Activated CD4-positive, alpha-beta T cell treated with anti-CD3 and anti-CD28 coated beads for 36 hours (primary cell): ENCODE measurements at regions not wholly inside any gene's neighbourhood (a gene's known extent, or its start where the extent isn't known, plus 50 kb on each side); places are given as distances from the start of the nearest gene placed in this dataset.

ENCODE experiments used
- ATAC-seq: fragments of 200-7000 bp; cut with Tn5 transposase; one replicate; pipeline ENCODE4 v1.10.0; 2021; ENCODE audit warnings: mild to moderate bottlenecking, moderate library complexity
- CTCF ChIA-PET: fragments of 350-600 bp; sonication (Branson Sonifier 250); formaldehyde crosslinking; loops from one replicate; lab custom pipeline; 2021; ENCODE audit warnings: antibody characterized with exemption; lab: Charles Lee
- POLR2A ChIA-PET: fragments of 350-600 bp; sonication (Branson Sonifier 250); formaldehyde crosslinking; loops from one replicate; lab custom pipeline; 2021; ENCODE audit warnings: antibody characterized with exemption, inconsistent platforms; lab: Charles Lee
- DNase-seq: peaks from one replicate; pipeline ENCODE4 v3.0.0-alpha.2; 2020
- H3K27ac Mint-ChIP-seq: one replicate; pipeline ENCODE4 v1.8.0; 2021; ENCODE audit warnings: mixed read lengths
- H3K27me3 Mint-ChIP-seq: one replicate; pipeline ENCODE4 v1.8.0; 2021; ENCODE audit warnings: mixed read lengths
- H3K36me3 Mint-ChIP-seq: one replicate; pipeline ENCODE4 v1.8.0; 2021; ENCODE audit warnings: low read depth, mixed read lengths
- H3K4me1 Mint-ChIP-seq: one replicate; pipeline ENCODE4 v1.8.0; 2021; ENCODE audit warnings: mixed read lengths
- H3K4me3 Mint-ChIP-seq: one replicate; pipeline ENCODE4 v1.8.0; 2021; ENCODE audit warnings: mild to moderate bottlenecking, moderate library complexity, mixed read lengths
- H3K9me3 Mint-ChIP-seq: one replicate; pipeline ENCODE4 v1.8.0; 2021; ENCODE audit warnings: low read depth, mixed read lengths
- intact Hi-C, 2 experiments: fragments of 100-400 bp; cut with DNase I in 1 of 2; cut with micrococcal nuclease in 1 of 2; formaldehyde crosslinking; loops; one replicate each; pipeline versions ENCODE4 v1.14.2 to v1.15.1; 2022 to 2024; cut with DNase I, micrococcal nuclease

DNA sequence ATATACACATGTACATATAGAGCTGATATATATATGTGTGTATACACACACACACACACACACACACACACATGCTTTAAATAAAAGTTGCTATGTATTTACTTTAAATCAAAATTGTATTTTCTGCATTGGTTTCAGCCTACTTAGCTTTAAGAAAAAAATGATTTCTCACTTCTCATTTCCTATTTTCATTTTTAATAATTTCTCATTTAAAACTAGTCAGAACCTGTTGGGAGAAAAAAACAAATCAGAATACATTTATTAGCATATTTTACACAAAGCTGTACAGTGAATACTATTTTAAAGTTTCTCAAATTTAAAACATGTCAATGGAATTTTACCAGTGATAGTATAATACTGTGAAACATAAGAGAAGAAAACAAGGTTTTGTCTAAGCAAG is 681.8 kb downstream of the CENPC start:
- H3K27me3 Mint-ChIP-seq: no peaks in the 10 kb centered on the region
- ATAC-seq (no peak), DNase-seq (no peak)
- intact Hi-C loops: no loop called here
- no peaks in the 10 kb centered on the region for H3K4me1 Mint-ChIP-seq
- H3K27ac Mint-ChIP-seq: no peak overlapping the region
- no peaks in the 10 kb centered on the region for H3K36me3 Mint-ChIP-seq
- peaks cover 2% of the 10 kb centered on the region for H3K9me3 Mint-ChIP-seq
- no peak overlapping the region for H3K4me3 Mint-ChIP-seq
- CTCF ChIA-PET: no interaction called here
- POLR2A ChIA-PET: no interaction called here

DNA sequence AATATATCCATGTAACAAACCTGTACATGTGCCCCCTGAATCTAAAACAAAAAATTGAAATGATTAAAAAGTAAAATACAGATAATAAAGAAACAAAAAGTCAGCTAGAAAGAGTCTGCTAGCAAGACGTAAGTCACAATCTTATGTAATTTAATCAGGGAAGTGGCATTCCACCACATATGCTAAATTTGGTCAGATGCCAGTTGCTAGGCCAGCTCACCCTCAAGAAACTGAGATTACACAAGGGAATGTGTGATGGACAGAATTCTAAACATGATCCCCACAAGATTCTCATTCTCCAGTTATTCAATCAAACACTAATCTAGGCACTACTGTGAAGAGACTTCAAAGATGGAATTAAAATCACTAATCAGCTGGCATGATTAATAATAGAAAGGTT is 689.3 kb downstream of the CENPC start:
- H3K9me3 Mint-ChIP-seq: peaks cover 6% of the 10 kb centered on the region
- no peaks in the 10 kb centered on the region for H3K4me1 Mint-ChIP-seq
- no peak overlapping the region for H3K4me3 Mint-ChIP-seq
- H3K27ac Mint-ChIP-seq: no peak overlapping the region
- POLR2A ChIA-PET: no interaction called here
- CTCF ChIA-PET: no interaction called here
- DNase-seq: no peak
- ATAC-seq: no peak
- H3K27me3 Mint-ChIP-seq: no peaks in the 10 kb centered on the region
- intact Hi-C loops: no loop called here
- no peaks in the 10 kb centered on the region for H3K36me3 Mint-ChIP-seq

DNA sequence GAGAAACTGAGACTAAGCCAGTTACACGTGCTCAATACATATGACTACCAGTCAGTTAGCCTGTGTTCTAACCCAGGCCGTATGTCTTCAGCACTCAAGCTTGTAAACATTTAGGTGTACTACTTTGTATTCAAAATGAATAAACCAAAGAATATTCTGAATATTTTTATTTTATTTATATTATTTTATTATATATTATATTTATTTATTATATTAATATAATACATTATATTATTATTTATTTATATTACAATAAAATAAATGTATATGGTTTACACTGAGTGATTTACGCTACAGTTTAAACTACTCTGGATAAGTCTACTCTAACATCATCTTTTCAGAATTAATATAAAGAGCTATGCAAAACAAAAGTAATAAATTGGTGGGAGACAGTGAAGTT is 691.5 kb downstream of the CENPC start:
- Mint-ChIP-seq H3K27ac (no peak overlapping the region), H3K4me3 (no peak overlapping the region), H3K4me1 (no peaks in the 10 kb centered on the region), H3K27me3 (no peaks in the 10 kb centered on the region), H3K9me3 (peaks cover 6% of the 10 kb centered on the region), H3K36me3 (no peaks in the 10 kb centered on the region)
- intact Hi-C loops: no loop called here
- ATAC-seq (no peak), DNase-seq (no peak)
- POLR2A ChIA-PET: no interaction called here
- CTCF ChIA-PET: no interaction called here

DNA sequence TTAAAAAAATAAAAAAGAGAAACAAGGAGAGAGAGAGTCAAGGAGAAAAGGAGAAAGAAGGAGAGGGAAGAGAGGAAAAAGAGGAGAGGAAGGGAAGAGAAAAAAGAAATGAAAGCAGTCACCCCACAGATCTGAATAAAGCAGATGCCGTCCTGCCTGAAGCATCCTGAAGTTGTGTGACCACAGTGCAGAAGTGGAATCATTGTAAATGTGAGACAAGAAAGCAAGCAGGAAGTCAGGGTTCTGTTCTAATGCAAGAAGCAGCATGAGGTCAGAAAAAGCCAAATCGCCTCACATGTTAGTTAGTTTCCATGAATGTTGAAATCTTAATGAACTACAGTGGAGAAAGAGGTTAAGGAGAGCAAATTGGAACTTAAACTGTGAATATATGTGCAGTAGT is 692.5 kb downstream of the CENPC start:
- H3K27me3 Mint-ChIP-seq: no peaks in the 10 kb centered on the region
- no peaks in the 10 kb centered on the region for H3K4me1 Mint-ChIP-seq
- H3K9me3 Mint-ChIP-seq: peaks cover 6% of the 10 kb centered on the region
- ChIA-PET POLR2A (no interaction called here), CTCF (no interaction called here)
- H3K36me3 Mint-ChIP-seq: no peaks in the 10 kb centered on the region
- DNase-seq: no peak
- intact Hi-C loops: no loop called here
- H3K27ac Mint-ChIP-seq: no peak overlapping the region
- no peak overlapping the region for H3K4me3 Mint-ChIP-seq
- ATAC-seq: no peak

DNA sequence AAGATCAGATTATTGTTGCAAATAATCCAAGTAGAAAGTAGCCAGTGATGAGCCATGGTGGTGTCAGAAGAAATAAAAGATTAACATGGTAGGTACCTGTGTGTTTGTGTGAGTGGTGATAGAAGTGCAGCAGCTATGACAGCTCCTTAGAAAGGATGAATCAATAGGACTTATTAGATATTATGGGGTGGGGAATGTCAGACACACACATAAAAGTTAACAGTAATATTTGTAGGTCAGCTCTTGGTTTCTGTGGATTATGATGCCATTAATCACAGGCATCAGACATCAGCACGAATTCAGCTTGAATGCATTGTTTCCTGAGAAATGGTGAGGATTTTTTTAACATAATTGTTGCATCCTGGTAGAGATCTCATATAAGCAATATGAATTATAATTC is 695.7 kb downstream of the CENPC start:
- DNase-seq: no peak
- Mint-ChIP-seq H3K4me1 (no peaks in the 10 kb centered on the region), H3K9me3 (no peaks in the 10 kb centered on the region), H3K4me3 (no peak overlapping the region), H3K36me3 (no peaks in the 10 kb centered on the region), H3K27me3 (no peaks in the 10 kb centered on the region), H3K27ac (no peak overlapping the region)
- ATAC-seq: no peak
- intact Hi-C loops: no loop called here
- CTCF ChIA-PET: no interaction called here
- POLR2A ChIA-PET: no interaction called here

DNA sequence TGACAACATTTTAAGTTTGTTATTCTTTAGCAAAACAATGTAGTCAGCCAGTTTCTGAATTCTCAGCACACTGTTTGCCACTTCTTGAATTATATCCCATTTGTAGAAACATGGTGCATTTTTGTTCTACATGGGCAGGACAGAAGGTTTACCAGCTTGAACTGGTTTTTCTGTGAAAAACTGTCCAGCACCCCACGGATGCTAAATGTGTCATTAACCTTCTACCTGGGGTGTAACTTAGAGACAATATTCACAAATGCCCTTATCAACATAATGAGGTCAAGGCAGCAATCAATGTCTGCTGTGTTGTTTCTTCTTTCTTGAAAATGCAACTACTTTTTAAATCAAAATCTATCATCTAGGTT is 702.6 kb downstream of the CENPC start:
- ChIA-PET CTCF (no interaction called here), POLR2A (no interaction called here)
- H3K27ac Mint-ChIP-seq: no peak overlapping the region
- no peak for DNase-seq
- H3K27me3 Mint-ChIP-seq: no peaks in the 10 kb centered on the region
- H3K9me3 Mint-ChIP-seq: peaks cover 3% of the 10 kb centered on the region
- no peak for ATAC-seq
- no peaks in the 10 kb centered on the region for H3K4me1 Mint-ChIP-seq
- H3K4me3 Mint-ChIP-seq: no peak overlapping the region
- intact Hi-C loops: no loop called here
- H3K36me3 Mint-ChIP-seq: no peaks in the 10 kb centered on the region

DNA sequence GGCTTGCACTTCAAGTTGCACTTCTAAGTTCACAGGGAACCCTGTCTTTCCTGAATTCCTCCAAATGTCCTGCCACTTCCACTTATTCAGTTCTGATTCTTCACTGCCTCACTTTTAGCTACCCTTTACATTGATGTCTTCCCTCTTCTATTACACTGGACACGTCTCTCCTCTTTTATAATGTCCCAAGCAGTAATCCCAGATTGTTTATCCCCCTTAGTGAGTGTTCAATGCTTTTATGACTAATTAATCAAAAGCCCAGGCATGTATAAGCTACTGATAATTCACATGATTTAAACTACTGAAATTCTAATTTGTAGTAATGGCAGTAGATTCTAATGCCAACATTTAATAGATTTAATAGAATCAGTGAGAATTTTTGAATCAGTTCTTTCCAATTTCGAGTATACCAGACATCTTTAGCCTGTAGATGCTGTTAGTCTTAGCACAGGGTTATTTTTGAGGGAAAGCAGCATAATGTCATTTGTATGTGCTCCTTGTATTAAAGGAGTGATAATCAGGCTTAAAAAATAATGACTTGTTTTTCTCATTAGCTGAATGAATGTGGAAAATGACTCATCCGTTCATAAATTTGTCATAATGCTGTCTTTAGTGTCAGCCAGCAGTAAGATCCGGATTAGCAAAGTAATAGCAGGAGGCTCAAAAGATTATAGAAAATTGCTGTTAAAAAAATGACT is 703.1 kb downstream of the CENPC start:
- Mint-ChIP-seq H3K4me1 (no peaks in the 10 kb centered on the region), H3K27me3 (no peaks in the 10 kb centered on the region), H3K9me3 (peaks cover 3% of the 10 kb centered on the region), H3K4me3 (no peak overlapping the region), H3K27ac (no peak overlapping the region), H3K36me3 (no peaks in the 10 kb centered on the region)
- ChIA-PET CTCF (no interaction called here), POLR2A (no interaction called here)
- intact Hi-C loops: no loop called here
- DNase-seq (no peak), ATAC-seq (no peak)

DNA sequence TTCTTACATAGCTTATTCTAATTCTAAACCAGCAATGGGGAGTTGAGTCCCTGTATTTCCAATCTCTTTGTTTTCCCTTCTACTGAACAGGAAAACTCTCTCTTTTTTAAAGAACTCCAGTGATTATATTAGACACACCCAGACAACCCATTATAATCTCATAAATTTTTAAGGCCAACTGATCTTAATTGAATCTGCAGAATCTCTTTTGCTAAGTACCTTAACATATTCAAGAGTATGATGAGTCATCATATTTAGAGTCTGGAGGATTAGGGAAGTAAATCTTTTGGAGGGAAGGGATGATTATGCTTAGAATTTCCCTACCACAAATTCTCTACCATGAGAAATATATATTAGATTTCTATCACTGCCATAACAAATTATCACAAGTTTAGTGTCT is 705.1 kb downstream of the CENPC start:
- intact Hi-C loops: no loop called here
- Mint-ChIP-seq H3K9me3 (peaks cover 3% of the 10 kb centered on the region), H3K4me3 (no peak overlapping the region), H3K27me3 (no peaks in the 10 kb centered on the region), H3K27ac (no peak overlapping the region), H3K36me3 (no peaks in the 10 kb centered on the region), H3K4me1 (no peaks in the 10 kb centered on the region)
- POLR2A ChIA-PET: no interaction called here
- ATAC-seq (no peak), DNase-seq (no peak)
- CTCF ChIA-PET: no interaction called here

DNA sequence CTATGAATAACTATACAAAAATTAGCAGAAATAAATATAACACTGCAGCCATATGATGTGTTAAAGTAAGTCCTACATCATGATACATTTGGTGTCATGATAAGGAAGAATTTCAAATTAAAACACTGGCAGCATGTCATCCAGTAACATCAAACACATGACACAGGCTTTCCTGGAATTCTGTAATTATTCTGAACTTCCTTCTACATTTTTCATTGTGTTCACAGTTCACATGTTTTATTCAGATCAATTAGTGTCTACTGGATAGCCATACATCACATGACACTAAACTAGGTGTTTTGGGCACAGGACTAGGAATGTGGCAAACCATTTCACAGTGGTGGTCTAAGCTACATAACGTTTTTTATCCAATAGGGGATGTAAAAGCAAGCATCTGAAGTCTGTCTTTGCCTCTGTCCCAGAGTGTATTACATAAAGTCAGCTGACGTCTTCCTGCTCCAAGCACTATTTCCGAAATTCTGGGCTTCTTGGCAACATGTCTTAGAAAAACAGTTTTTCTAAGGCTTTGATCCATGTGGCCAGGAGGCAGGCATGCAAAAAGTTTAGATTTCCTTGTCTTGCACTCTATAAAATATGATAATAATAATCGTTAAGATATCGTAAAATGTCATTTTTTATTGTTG is 707.9 kb downstream of the CENPC start:
- DNase-seq: no peak
- no peaks in the 10 kb centered on the region for H3K36me3 Mint-ChIP-seq
- ChIA-PET POLR2A (no interaction called here), CTCF (no interaction called here)
- no peaks in the 10 kb centered on the region for H3K4me1 Mint-ChIP-seq
- H3K4me3 Mint-ChIP-seq: no peak overlapping the region
- no peak overlapping the region for H3K27ac Mint-ChIP-seq
- intact Hi-C loops: no loop called here
- peaks cover 3% of the 10 kb centered on the region for H3K9me3 Mint-ChIP-seq
- ATAC-seq: no peak
- no peaks in the 10 kb centered on the region for H3K27me3 Mint-ChIP-seq

DNA sequence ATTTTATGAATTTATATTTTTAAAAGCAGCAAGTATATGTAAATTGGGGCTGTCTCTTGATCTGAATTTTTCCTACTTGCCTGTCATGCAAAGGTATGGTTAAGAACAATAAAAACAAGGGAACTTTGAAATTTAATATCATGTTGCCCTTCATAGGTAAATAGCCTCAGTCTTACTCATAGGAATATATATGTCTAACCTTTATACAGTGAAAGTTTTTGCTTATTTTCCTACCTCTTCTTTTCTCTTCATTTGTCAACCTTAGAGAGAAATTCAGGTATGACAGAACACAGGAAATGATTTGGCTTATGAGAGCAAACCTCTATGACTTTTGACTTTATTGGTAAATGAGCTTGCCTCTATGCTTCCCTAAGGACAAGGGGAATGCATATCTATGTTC is 716.0 kb downstream of the CENPC start:
- intact Hi-C loops: no loop called here
- Mint-ChIP-seq H3K4me3 (no peak overlapping the region), H3K27me3 (no peaks in the 10 kb centered on the region), H3K9me3 (peaks cover 3% of the 10 kb centered on the region), H3K27ac (no peak overlapping the region), H3K4me1 (no peaks in the 10 kb centered on the region), H3K36me3 (no peaks in the 10 kb centered on the region)
- CTCF ChIA-PET: no interaction called here
- DNase-seq: no peak
- POLR2A ChIA-PET: no interaction called here
- ATAC-seq: no peak

DNA sequence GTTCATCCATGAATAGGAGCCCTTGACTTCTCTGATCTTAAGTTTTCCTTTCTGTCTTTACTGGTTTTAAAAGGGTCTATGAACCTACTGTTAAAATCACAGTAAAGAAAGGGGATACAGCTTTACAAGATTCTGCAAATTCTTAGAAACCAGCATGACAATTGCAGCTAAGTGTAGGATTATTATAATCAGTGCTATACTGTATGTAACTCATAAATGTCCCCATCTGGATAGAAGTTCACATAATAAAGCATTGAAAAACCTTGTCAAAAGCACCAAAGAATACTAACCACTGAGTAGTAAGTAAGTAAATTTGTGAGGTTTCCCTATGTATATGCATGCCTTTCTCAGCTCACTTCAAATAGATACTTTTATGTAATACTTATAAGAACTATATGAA is 724.6 kb downstream of the CENPC start:
- Mint-ChIP-seq H3K4me1 (no peaks in the 10 kb centered on the region), H3K4me3 (no peak overlapping the region), H3K9me3 (peaks cover 3% of the 10 kb centered on the region), H3K36me3 (no peaks in the 10 kb centered on the region), H3K27ac (no peak overlapping the region), H3K27me3 (no peaks in the 10 kb centered on the region)
- ChIA-PET CTCF (no interaction called here), POLR2A (no interaction called here)
- ATAC-seq (no peak), DNase-seq (no peak)
- intact Hi-C loops: no loop called here

DNA sequence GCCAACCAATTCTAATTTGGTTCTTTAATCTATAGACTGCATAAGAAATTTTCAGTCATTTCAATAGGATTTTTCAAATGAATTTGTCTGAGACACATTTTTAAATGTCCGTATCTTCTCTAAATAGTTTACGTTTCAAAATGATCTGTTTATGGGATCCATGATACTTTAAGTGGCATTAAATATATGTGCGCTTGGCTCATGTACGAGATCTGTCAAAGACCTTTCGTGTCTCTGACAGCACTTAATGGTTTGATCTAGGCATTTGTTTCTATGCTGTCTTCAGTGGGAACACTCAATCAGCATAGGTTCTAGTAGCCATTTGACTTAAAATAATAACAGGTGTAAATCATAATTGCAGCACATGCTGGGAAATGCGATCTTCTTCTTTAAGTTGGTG is 731.0 kb downstream of the CENPC start:
- H3K27ac Mint-ChIP-seq: no peak overlapping the region
- no peak for ATAC-seq
- H3K27me3 Mint-ChIP-seq: no peaks in the 10 kb centered on the region
- H3K36me3 Mint-ChIP-seq: no peaks in the 10 kb centered on the region
- intact Hi-C loops: no loop called here
- H3K4me1 Mint-ChIP-seq: no peaks in the 10 kb centered on the region
- ChIA-PET POLR2A (no interaction called here), CTCF (no interaction called here)
- H3K9me3 Mint-ChIP-seq: no peaks in the 10 kb centered on the region
- no peak for DNase-seq
- no peak overlapping the region for H3K4me3 Mint-ChIP-seq
